GM21786 (cell line): ENCODE measurements at regions not wholly inside any gene's neighbourhood (a gene's known extent, or its start where the extent isn't known, plus 50 kb on each side); places are given as distances from the start of the nearest gene placed in this dataset.

Experiments
- ATAC-seq: cut with Tn5 transposase; IDR thresholded peaks from one replicate; pipeline ENCODE4 v1.9.1; 2021; ENCODE audit not compliant: unreplicated experiment

DNA sequence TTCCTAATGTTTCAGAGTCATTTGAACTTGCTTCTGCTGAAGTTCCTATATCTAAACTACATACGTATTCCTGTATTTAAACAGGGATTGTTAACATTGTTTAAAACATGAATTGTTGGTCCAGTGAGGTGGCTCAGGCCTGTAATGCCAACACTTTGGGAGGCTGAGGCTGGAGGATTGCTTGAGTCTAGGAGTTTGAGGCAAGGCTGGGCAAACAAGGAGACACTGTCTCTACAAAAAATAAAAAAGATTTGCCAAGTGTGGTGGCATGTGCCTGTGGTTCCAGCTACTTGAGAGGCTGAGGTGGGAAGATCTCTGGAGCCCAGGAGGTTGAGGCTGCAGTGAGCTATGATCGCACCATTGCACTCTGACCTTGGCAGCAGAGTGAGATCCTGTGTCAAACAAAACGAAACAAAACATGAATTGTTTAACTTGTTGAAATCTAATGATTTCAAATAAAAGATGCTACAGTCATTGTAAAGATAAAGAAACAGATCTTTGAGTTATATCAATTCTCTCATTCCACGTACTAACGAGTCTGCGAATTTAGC lies 809.4 kb downstream of the TYW1 start:
- no peak for ATAC-seq

GRCh38 chr7:67807826-67808225 lies 811.2 kb downstream of the TYW1 start:
- no peak for ATAC-seq

GRCh38 chr7:67809586-67809985 lies 813.0 kb downstream of the TYW1 start:
- no peak for ATAC-seq

- no peak for ATAC-seq
These were observed 817.1 kb downstream of the TYW1 start for GRCh38 chr7:67813621-67814292.

DNA sequence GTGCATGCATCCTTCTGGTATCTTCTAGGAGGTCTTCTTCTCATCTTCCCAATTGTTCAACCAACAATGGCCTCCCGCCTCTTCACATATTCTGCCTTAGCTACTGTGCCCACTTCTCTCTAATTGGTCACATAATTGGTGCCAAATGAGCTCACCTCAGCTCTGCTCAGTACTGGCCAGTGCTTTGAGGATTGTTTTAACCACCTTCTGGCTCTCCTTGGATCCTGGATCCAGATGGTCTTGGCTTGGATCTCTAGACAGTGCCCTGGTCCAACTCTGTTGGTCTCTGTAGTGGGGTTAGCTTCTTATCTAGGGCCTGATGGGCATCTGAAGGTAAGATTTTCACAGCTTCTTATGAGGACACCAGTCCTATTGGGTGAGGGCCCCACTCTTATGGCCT lies 820.8 kb downstream of the TYW1 start:
- ATAC-seq: no peak

- ATAC-seq: no peak
These were observed 824.5 kb downstream of the TYW1 start for GRCh38 chr7:67821116-67821515.

DNA sequence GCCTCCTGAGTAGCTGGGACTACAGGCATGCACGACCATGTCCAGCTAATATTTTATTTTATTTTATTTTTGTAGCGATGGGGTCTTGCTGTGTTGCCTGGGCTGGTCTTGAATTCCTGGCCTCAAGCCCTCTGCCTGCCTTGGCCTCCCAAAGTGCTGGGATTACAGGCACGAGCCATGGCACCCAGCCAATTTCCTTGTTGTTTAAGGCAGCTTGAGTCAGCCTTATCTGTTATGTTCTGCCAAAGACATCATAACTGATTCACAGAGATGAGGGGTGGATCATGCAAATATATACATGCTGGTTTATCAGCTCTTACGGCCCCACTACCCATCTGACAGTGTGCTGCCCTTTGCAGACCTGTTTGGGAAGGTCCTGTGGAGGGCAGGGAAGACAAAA lies 826.7 kb downstream of the TYW1 start:
- no peak for ATAC-seq

DNA sequence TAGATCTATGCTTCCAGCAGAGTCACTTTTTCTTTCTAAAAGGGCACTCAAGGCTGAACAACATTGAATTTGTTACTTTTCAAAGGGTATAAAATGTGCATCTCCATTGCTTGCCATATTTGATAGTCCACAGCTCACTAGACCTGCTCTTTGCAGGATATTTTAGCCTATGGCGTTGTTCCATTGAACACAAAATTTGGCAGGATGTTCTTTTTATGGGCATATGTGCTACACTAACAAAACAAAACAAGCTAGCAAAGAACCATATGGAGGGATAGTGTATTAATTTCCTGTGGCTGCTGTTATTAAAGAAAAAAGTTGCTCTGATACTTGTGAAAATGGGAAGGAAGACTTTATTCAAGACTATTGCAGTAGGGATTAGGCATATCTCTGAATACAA lies 828.7 kb downstream of the TYW1 start:
- ATAC-seq: no peak

DNA sequence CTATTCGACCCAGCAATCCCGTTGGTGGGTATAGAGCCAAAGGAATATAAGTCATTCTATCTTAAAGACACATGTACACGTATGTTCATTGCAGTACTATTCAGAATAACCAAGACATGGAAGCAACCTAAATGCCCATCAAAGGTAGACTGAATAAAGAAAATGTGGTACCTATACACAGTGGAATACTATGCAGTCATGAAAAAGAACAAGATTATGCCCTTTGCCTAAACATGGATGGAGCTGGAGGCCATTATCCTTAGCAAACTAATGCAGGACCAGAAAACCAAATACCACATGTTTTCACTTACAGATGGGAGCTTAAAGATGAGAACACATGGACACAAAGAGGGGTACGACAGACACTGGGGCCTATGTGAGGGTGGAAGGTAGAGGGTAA lies 845.3 kb downstream of the TYW1 start:
- no peak for ATAC-seq

DNA sequence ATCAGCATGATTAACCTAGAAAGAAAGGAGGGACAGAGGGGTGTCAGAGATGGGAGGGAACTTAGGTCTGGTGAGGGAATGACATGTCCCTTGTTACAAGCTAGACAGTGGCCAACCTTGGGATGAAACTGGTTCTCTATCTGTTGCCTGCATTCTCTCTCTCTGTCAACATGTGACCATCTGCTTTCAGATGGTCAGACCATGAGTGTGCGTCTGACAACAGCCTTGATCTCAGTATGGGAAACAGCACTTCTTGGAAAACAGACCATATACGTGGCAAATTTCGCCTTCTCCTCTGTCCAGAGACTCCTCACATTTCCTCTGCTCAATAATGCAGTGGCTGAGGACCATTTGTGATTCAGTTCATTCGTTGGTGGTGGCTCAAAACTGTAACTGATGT lies 845.9 kb downstream of the TYW1 start:
- ATAC-seq: no peak

DNA sequence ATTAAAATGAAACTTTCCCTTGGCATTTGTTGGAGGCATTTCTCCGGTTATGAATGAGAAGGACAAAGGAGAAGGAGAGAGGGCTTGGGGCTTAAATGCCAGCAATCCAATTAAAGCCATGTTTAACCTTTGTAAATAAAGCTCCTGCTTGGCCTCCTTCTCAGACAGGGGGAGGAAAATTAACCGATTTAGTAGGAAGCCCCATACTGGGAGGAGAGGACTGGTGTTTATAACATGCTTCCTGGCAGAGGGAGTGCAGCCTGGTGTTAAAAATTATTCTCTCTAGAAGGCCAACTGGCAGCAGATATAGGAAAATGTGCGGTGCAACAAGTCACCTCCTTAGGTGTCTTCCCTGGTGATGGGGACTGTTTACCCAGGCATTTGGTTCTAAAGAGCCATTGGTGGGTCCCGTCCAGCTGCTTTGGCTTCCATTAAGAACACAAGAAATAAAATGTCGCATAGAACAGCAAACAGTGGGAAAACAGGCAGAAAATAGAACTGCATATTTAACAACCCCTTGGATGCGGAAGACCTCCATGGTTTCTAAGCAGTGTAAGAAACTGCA lies 846.5 kb downstream of the TYW1 start:
- ATAC-seq: no peak

GRCh38 chr7:67843615-67844014 lies 847.0 kb downstream of the TYW1 start:
- no peak for ATAC-seq

DNA sequence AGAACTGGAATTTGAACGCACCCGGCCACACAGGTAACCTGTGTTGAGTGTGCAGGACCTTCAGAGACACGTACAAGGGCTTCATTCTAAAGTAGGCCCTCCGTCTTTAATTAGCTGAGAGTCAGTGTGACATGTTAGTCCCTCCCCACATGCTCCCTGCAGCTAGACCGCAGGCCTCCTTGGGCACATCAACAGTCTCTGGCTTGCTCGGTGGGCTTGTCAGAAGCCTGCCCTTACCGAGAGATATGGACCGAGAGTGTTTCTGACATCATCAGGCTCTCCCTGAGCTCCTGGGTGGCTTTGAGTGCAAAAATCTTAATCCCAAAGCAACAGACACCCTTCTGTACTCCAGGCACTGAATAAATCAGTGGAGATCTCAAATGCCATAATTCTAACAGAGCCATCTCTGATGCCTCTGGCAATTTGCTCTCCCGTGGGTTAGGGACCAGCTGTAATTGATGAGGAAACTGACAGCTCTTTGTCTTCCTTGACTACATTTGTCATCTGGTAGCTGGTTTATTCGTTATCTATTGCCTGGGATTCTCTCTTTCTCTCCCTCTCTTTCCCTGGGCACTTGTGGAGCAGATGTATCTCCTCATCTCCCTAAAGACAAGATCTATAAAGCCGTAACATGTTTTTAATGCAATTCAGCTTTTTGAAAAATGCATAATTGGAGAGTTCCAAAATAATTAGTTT lies 850.6 kb downstream of the TYW1 start:
- ATAC-seq: no peak

DNA sequence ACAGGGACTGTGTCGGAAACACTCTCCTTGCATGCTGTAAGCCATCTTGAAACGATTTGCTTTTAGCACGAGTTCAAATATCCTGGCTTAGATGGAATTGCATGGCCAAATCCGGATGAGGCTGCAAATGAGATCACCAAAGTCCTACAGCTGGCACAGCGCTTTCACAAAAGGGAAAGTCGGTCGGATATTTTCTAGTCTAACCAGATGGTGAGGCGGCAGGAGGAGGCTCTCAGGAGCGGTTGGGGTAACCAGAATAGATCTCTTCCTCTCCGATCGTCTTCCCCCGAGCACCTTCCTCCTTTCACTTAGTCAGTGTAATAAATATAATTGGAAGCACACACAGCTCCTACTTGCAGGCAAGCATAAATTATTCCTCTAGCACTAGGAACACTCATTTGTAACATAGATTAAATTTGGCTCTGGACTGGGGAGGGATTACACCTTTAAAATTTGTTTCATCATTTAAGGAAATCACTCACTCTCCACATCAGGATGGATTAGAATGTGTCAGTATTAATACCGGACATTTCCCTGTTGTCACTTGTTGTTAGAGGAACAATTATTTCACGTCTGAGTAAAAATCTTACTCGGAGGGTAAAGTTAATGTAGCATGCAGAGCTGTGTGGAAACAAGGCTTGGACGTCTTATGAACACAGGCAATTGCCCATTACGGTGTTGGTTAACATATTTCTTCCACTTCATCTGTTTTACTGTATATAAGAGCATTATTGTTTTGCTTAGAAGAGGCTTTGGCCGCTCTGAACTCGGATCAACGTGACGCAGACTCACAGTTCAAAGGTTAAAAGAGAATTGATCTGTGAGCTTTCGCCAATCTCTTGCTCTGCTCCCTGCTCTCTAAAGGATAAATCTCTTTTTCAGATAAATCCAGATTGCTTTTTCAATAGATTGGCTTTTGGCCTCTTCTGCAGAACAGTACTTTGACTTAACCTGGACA lies 857.9 kb downstream of the TYW1 start:
- ATAC-seq: no peak

DNA sequence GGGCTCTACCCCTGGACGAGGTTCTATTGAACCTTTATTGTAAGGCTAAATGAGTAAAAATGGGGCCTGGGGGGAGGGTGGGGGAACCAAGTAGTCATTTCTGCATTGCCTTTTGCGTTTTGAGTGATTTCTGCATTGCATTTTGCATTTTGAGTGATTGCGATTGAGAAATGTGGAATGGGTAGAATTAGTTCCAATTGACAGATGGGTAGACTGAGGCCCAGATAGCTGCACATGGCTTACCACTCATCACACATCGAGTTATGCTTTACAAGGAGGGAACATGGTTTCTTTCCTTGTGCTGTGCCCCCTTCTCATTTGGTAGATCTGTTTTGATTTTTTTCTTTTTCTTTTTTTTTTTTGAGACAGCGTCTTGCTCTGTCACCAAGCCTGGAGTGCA lies 858.7 kb downstream of the TYW1 start:
- ATAC-seq: no peak

DNA sequence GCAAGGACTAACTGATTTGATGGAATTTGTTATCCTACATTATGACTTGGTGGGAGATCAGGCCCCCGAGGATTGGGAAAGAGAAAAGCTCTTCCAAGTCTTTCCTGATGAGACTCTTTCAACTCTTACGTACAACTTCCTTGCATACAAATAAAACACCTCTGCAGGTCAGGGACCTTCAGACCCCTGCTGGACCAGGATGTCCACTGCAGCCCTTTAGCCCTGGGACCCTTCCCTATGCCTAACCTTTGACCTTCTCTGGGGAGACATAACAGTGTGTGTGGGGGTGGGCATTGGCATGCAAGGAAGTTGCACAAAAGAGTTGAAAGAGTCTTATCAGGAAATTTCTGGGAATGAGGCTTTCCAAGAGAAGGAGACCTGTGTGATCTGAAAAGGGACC lies 859.4 kb downstream of the TYW1 start:
- no peak for ATAC-seq

GRCh38 chr7:67857698-67858097 lies 861.1 kb downstream of the TYW1 start:
- ATAC-seq: no peak

DNA sequence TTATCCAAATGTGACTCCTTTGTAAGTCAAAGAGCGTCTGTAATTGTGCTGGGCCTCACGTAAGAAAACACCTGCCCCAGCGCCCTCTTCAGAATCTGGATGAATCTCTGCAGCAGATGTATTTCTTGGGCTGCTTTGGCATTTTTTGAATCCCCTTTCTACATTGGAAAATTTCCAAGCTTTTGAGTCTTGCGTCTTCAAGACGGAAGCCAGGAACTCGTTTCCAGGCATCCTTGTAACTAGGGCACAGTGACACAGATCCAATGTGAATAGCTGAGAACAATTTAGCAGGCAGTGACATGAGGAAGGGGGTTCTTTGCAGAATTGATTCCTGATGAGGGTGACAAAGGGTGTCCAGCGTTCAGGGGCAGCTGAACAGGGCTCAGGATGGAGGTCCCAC lies 862.3 kb downstream of the TYW1 start:
- ATAC-seq: no peak

- no peak for ATAC-seq
These were observed 867.3 kb downstream of the TYW1 start for GRCh38 chr7:67863911-67864310.

GRCh38 chr7:67866054-67866453 lies 869.4 kb downstream of the TYW1 start:
- no peak for ATAC-seq

- ATAC-seq: no peak
These were observed 870.2 kb downstream of the TYW1 start for GRCh38 chr7:67866812-67867211.
